OCI-LY7 (cell line): ENCODE measurements at regions not wholly inside any gene's neighbourhood (a gene's known extent, or its start where the extent isn't known, plus 50 kb on each side); places are given as distances from the start of the nearest gene placed in this dataset.

Source experiments
- EZH2phosphoT487 ChIP-seq: fragments of 200-600 bp; sonication (generic); IDR thresholded peaks from 2 replicates; pipeline ENCODE4 v1.6.1; 2018; ENCODE audit warnings: low read depth, borderline replicate concordance, mild to moderate bottlenecking, mixed run types, antibody characterized with exemption, low read length, moderate library complexity, mixed read lengths
- TF ChIP-seq, protein P1 (sequence below): fragments of 200-600 bp; sonication (generic); conservative IDR thresholded peaks from 2 replicates; pipeline ENCODE4 v1.5.1; 2014; ENCODE audit warnings: mild to moderate bottlenecking, antibody characterized with exemption, low read length, moderate library complexity, mixed read lengths

DNA sequence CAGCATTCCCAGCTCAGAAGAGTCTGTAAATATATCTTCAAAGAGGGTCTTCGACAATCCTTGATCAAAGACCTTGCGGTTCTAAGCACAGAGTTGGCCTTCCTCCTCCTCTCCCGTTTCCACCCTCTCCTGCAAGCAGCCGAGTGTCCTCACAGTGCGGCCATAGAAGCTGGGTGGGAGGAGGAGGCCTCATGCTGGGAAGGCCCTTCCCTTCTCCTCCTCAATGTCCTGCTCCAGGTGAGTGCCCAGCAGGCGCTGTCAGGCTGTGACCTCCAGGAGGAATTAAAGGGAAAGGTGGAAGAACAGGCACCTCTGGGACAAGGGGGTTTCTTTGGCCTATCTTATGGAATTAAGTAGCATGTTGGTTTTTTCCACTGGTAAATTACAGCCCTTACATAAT, 674.2 kb upstream of the ARGLU1 start:
- TF ChIP-seq, protein P1, sequence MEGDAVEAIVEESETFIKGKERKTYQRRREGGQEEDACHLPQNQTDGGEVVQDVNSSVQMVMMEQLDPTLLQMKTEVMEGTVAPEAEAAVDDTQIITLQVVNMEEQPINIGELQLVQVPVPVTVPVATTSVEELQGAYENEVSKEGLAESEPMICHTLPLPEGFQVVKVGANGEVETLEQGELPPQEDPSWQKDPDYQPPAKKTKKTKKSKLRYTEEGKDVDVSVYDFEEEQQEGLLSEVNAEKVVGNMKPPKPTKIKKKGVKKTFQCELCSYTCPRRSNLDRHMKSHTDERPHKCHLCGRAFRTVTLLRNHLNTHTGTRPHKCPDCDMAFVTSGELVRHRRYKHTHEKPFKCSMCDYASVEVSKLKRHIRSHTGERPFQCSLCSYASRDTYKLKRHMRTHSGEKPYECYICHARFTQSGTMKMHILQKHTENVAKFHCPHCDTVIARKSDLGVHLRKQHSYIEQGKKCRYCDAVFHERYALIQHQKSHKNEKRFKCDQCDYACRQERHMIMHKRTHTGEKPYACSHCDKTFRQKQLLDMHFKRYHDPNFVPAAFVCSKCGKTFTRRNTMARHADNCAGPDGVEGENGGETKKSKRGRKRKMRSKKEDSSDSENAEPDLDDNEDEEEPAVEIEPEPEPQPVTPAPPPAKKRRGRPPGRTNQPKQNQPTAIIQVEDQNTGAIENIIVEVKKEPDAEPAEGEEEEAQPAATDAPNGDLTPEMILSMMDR, result no peak
- TF ChIP-seq EZH2phosphoT487, result no peak
